WERI-Rb-1 (cell line): ENCODE measurements at regions not wholly inside any gene's neighbourhood (a gene's known extent, or its start where the extent isn't known, plus 50 kb on each side); places are given as distances from the start of the nearest gene placed in this dataset.

Source experiments
- DNase-seq: peaks from one replicate; pipeline ENCODE4 v3.0.0-alpha.2; 2020
- H3K27ac ChIP-seq: fragments of 250-450 bp; sonication (Bioruptor Pico); 2 replicates; pipeline ENCODE4 v1.5.1; 2020; ENCODE audit warnings: mild to moderate bottlenecking, moderate library complexity
- H3K27me3 ChIP-seq: fragments of 250-450 bp; sonication (Bioruptor Pico); 2 replicates; pipeline ENCODE4 v1.5.1; 2021; ENCODE audit warnings: mild to moderate bottlenecking, low read depth, moderate library complexity; ENCODE audit not compliant: insufficient read depth, severe bottlenecking
- H3K36me3 ChIP-seq: fragments of 250-450 bp; sonication (Bioruptor Pico); 2 replicates; pipeline ENCODE4 v1.5.1; 2020; ENCODE audit warnings: mild to moderate bottlenecking, moderate library complexity
- H3K4me3 ChIP-seq: 2 replicates; pipeline ENCODE4 v1.5.1; 2011; ENCODE audit warnings: low read depth, mild to moderate bottlenecking, control low read depth, low read length
- H3K9me3 ChIP-seq: fragments of 250-450 bp; sonication (Bioruptor Pico); 2 replicates; pipeline ENCODE4 v1.5.1; 2021; ENCODE audit warnings: mild to moderate bottlenecking, moderate library complexity; ENCODE audit not compliant: severe bottlenecking
- TF ChIP-seq, protein P1 (sequence below): IDR thresholded peaks from 2 replicates; pipeline ENCODE4 v1.5.1; 2011; ENCODE audit warnings: low read depth, mild to moderate bottlenecking, control low read depth, inconsistent platforms, low read length

DNA sequence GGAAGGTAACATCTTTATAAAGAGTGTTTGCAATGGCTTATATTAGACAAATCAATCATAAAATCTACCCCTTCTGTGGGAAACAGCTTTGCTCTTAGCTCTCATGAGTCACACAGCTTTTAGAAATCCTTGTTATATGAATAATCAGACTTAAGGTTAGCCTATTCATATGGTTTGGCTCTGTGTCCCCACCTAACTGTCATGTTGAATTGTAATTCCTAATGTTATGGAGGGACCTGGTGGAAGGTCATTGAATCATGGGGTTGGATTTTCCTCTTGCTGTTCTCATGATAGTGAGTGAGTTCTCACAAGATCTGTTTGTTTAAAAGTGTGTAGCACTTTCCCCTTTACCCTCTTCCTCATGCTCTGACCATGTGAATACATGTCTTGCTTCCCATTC is 704.2 kb upstream of the KLHL1 start:
- Histone ChIP-seq H3K27me3 (no peaks in the 10 kb centered on the region), H3K27ac (no peak overlapping the region), H3K4me3 (no peak overlapping the region), H3K36me3 (no peaks in the 10 kb centered on the region), H3K9me3 (no peaks in the 10 kb centered on the region)
- TF ChIP-seq, protein P1, sequence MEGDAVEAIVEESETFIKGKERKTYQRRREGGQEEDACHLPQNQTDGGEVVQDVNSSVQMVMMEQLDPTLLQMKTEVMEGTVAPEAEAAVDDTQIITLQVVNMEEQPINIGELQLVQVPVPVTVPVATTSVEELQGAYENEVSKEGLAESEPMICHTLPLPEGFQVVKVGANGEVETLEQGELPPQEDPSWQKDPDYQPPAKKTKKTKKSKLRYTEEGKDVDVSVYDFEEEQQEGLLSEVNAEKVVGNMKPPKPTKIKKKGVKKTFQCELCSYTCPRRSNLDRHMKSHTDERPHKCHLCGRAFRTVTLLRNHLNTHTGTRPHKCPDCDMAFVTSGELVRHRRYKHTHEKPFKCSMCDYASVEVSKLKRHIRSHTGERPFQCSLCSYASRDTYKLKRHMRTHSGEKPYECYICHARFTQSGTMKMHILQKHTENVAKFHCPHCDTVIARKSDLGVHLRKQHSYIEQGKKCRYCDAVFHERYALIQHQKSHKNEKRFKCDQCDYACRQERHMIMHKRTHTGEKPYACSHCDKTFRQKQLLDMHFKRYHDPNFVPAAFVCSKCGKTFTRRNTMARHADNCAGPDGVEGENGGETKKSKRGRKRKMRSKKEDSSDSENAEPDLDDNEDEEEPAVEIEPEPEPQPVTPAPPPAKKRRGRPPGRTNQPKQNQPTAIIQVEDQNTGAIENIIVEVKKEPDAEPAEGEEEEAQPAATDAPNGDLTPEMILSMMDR = no peak
- DNase-seq = no peak

DNA sequence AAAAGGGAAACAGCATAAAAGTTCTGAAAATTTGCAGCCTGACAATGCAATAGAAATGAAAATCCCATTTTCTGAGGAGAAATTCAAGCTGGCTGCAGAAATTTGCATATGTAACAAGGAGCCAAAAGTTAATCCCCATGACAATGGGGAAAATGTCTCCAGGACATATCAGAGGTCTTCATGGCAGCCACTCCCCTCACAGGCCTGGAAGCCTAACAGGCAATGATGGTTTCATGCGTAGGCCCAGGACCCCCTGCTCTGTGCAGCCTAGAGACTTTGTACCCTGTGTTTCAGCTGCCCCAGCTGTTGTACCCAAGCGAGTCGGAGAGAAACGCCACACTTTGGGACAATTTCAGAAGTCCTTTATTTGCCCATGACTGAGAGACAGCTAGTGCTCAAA is 701.3 kb upstream of the KLHL1 start:
- no peak for DNase-seq
- TF ChIP-seq, protein P1 = no peak
- Histone ChIP-seq H3K9me3 (no peaks in the 10 kb centered on the region), H3K27ac (no peak overlapping the region), H3K4me3 (no peak overlapping the region), H3K27me3 (no peaks in the 10 kb centered on the region), H3K36me3 (no peaks in the 10 kb centered on the region)

DNA sequence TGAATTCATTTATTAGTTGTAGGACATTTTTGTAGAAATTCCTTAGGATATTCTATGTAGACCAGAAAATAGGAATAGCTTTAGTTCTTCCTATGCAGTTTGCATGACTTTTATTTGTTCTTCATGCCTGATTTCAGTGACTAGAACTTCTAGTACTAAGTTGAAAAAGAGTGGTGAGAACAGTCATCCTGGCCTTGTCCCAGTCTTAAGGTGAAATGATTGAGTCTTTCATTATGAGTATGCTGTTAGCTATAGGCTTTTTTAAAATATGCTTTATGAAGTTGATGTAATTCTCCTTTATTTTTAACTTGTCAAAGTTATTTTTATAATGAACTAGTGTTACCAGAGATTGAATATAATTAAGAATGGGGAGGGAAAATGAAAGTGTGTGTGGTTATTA is 690.1 kb upstream of the KLHL1 start:
- Histone ChIP-seq H3K27me3 (no peaks in the 10 kb centered on the region), H3K27ac (no peak overlapping the region), H3K9me3 (no peaks in the 10 kb centered on the region), H3K36me3 (no peaks in the 10 kb centered on the region), H3K4me3 (no peak overlapping the region)
- TF ChIP-seq, protein P1 = no peak
- no peak for DNase-seq

DNA sequence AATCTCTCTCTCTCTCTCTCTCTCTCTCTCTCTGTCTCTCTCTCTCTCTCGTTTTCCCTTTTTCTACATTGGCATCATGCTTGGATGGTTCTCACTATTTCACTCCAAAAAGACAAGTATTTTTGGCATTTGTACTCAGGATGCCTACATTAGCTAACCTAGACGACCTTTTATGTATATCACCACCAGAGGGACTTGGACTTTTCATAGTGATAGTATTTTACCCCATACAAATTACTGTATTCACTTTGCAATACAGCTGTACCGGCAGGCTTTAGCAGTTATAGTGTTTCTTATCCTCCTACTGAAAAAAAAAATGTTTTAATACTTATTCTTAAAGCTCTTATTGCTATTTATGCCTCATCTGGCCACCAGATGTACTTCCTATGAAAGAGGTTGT is 687.2 kb upstream of the KLHL1 start:
- Histone ChIP-seq H3K4me3 (no peak overlapping the region), H3K27me3 (no peaks in the 10 kb centered on the region), H3K27ac (no peak overlapping the region), H3K9me3 (no peaks in the 10 kb centered on the region), H3K36me3 (no peaks in the 10 kb centered on the region)
- no peak for DNase-seq
- TF ChIP-seq, protein P1 = no peak

DNA sequence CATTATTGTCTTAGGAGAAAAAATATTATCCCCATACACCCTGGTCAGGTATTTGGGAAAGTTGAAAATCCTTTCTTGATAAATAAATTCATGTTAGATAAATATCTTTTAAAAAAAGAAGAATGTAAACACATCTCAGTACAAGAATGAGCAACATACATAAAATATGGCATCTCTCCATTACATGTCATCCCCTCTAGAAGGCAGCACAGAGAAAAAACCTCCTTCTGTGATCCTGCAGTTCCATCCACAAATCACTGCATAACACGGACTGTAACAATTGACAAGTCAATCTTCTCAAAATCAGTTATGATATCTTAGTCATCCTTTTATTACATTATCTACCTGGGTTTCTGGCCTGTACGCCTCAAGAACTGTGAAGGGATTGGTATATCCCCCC is 683.9 kb upstream of the KLHL1 start:
- no peaks in the 10 kb centered on the region for H3K27me3 ChIP-seq
- no peak for DNase-seq
- TF ChIP-seq, protein P1 = no peak
- H3K9me3 ChIP-seq = no peaks in the 10 kb centered on the region
- H3K27ac ChIP-seq = no peak overlapping the region
- no peak overlapping the region for H3K4me3 ChIP-seq
- no peaks in the 10 kb centered on the region for H3K36me3 ChIP-seq

DNA sequence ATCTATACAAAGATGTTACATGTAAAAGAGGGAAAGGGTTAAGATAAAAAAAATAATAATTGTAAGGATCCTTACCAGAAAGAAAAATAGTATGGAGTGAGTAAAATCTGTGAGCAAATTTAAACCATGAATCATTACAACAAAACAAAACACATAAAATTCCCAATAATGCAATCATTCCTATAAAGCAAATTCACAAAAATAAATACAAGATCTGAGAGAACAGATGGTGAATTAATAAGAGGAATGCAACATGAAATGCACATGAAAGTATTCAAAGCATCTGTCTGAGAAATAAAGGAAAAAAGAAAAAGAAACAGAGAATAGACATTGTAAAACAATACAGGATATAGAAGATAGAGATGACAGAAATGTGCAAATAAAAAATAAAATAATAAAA is 681.5 kb upstream of the KLHL1 start:
- H3K36me3 ChIP-seq = no peaks in the 10 kb centered on the region
- no peaks in the 10 kb centered on the region for H3K27me3 ChIP-seq
- H3K9me3 ChIP-seq = no peaks in the 10 kb centered on the region
- no peak overlapping the region for H3K27ac ChIP-seq
- H3K4me3 ChIP-seq = no peak overlapping the region
- TF ChIP-seq, protein P1 = no peak
- no peak for DNase-seq
